SK-N-MC (cell line): ENCODE measurements at regions not wholly inside any gene's neighbourhood (a gene's known extent, or its start where the extent isn't known, plus 50 kb on each side); places are given as distances from the start of the nearest gene placed in this dataset.

Experiments
- EZH2 ChIP-seq: fragments of 200-600 bp; sonication (generic); IDR thresholded peaks from one replicate; pipeline ENCODE4 v1.6.1; 2017; ENCODE audit warnings: antibody characterized with exemption
- FOXP2 ChIP-seq: optimal IDR thresholded peaks from 2 replicates; pipeline ENCODE3; 2011; ENCODE audit warnings: mild to moderate bottlenecking, moderate library complexity; ENCODE audit not compliant: insufficient read depth; ENCODE audit errors: extremely low read length, control extremely low read depth
- POLR2AphosphoS5 ChIP-seq: IDR thresholded peaks from 2 replicates; pipeline ENCODE4 v1.6.1; 2012; ENCODE audit warnings: mild to moderate bottlenecking, low read depth, low read length, borderline replicate concordance

DNA sequence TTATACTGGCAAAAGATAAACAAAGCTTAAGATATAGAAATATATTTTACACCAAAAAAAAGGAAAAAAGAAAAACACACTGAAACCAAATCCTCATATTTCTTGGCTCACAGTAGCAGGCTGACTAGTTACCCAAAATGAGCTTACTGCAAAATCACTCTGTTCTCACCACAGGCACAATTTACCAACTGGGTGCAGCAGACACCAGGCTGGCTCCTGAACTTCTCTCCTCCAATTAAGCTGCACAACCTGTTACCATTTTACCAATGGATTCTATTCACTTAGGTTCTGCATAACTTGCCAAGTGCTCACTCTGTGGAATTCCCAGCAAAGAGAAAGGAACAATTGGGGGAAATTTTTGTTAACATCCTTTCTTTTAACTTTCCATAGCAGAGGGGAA lies 679.3 kb downstream of the ZEB2 start:
- TF ChIP-seq POLR2AphosphoS5 (no peak), EZH2 (no peak), FOXP2 (no peak)
